Ovary (tissue), 3 donors: ENCODE measurements at regions not wholly inside any gene's neighbourhood (a gene's known extent, or its start where the extent isn't known, plus 50 kb on each side); places are given as distances from the start of the nearest gene placed in this dataset.

ENCODE experiments used
- EP300 ChIP-seq: sonication (generic); formaldehyde crosslinking; IDR thresholded peaks from one replicate; pipeline ENCODE4 v1.6.1; 2017; ENCODE audit warnings: antibody characterized with exemption
- POLR2A ChIP-seq: fragments of 450-650 bp; IDR thresholded peaks from one replicate; pipeline ENCODE4 v1.6.1; 2017; ENCODE audit warnings: antibody characterized with exemption, mild to moderate bottlenecking, moderate library complexity
- TF ChIP-seq, protein P1 (sequence below), 3 donors: fragments of 450-650 bp in 2 of 3; fragments of 200-600 bp in 1 of 3; IDR thresholded peaks; one replicate each; pipeline versions ENCODE4 v1.5.1 to v1.8.0; 2016 to 2022; ENCODE audit warnings: antibody characterized with exemption in 3 of 3, mild to moderate bottlenecking in 1 of 3
- donor health status: DM: no; HTN: no; CAD: no.

GRCh38 chr7:55277916-55278315 is 87.2 kb upstream of the LANCL2 start:
- TF ChIP-seq, protein P1, sequence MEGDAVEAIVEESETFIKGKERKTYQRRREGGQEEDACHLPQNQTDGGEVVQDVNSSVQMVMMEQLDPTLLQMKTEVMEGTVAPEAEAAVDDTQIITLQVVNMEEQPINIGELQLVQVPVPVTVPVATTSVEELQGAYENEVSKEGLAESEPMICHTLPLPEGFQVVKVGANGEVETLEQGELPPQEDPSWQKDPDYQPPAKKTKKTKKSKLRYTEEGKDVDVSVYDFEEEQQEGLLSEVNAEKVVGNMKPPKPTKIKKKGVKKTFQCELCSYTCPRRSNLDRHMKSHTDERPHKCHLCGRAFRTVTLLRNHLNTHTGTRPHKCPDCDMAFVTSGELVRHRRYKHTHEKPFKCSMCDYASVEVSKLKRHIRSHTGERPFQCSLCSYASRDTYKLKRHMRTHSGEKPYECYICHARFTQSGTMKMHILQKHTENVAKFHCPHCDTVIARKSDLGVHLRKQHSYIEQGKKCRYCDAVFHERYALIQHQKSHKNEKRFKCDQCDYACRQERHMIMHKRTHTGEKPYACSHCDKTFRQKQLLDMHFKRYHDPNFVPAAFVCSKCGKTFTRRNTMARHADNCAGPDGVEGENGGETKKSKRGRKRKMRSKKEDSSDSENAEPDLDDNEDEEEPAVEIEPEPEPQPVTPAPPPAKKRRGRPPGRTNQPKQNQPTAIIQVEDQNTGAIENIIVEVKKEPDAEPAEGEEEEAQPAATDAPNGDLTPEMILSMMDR (IDR thresholded peaks at IDR 0.05), result no peak
- TF ChIP-seq POLR2A (no peak), EP300 (no peak)
